GM23248 (cell line): ENCODE measurements at regions not wholly inside any gene's neighbourhood (a gene's known extent, or its start where the extent isn't known, plus 50 kb on each side); places are given as distances from the start of the nearest gene placed in this dataset.

Experiments used
- DNase-seq: peaks from one replicate; pipeline ENCODE4 v3.0.0-alpha.2; 2015
- H2AFZ ChIP-seq: fragments of 200-600 bp; sonication (generic); 2 replicates; pipeline ENCODE4 v1.6.1; 2016; ENCODE audit warnings: antibody characterized with exemption
- H3F3A ChIP-seq: fragments of 200-600 bp; sonication (generic); 2 replicates; pipeline ENCODE4 v1.6.1; 2016; ENCODE audit warnings: mild to moderate bottlenecking, antibody characterized with exemption, mixed run types; ENCODE audit not compliant: insufficient read depth
- H3K27ac ChIP-seq: fragments of 200-600 bp; sonication (generic); 2 replicates; pipeline ENCODE4 v1.5.1; 2016; ENCODE audit warnings: mild to moderate bottlenecking
- H3K27me3 ChIP-seq: fragments of 200-600 bp; sonication (generic); replicated peaks from 2 replicates; pipeline ENCODE4 v1.6.1; 2016; ENCODE audit warnings: mild to moderate bottlenecking; ENCODE audit not compliant: insufficient read depth
- H3K36me3 ChIP-seq: fragments of 200-600 bp; sonication (generic); 2 replicates; pipeline ENCODE4 v1.6.1; 2016; ENCODE audit warnings: low read depth, mild to moderate bottlenecking
- H3K4me1 ChIP-seq: fragments of 200-600 bp; sonication (generic); 2 replicates; pipeline ENCODE4 v1.6.1; 2016; ENCODE audit warnings: mild to moderate bottlenecking; ENCODE audit not compliant: insufficient read depth
- H3K4me2 ChIP-seq: fragments of 200-600 bp; sonication (generic); one replicate; pipeline ENCODE4 v1.6.1; 2016; ENCODE audit warnings: mild to moderate bottlenecking; ENCODE audit not compliant: unreplicated experiment
- H3K4me3 ChIP-seq: fragments of 200-600 bp; sonication (generic); 2 replicates; pipeline ENCODE4 v1.5.1; 2016; ENCODE audit warnings: mild to moderate bottlenecking
- H3K79me2 ChIP-seq: fragments of 200-600 bp; sonication (generic); 2 replicates; pipeline ENCODE4 v1.6.1; 2016; ENCODE audit warnings: mild to moderate bottlenecking; ENCODE audit not compliant: insufficient read depth
- H3K9ac ChIP-seq: fragments of 200-600 bp; sonication (generic); 2 replicates; pipeline ENCODE4 v1.6.1; 2016; ENCODE audit warnings: mild to moderate bottlenecking
- H3K9me2 ChIP-seq: fragments of 200-600 bp; sonication (generic); 2 replicates; pipeline ENCODE4 v1.6.1; 2016; ENCODE audit warnings: mixed run types, mild to moderate bottlenecking, moderate library complexity; ENCODE audit not compliant: insufficient read depth
- H3K9me3 ChIP-seq: fragments of 200-600 bp; sonication (generic); one replicate; pipeline ENCODE4 v1.6.1; 2017; ENCODE audit warnings: low read depth
- H4K20me1 ChIP-seq: fragments of 200-600 bp; sonication (generic); 2 replicates; pipeline ENCODE4 v1.6.0; 2016; ENCODE audit not compliant: insufficient read depth
- EZH2 ChIP-seq: fragments of 200-600 bp; sonication (generic); IDR thresholded peaks from 2 replicates; pipeline ENCODE4 v1.6.1; 2018; ENCODE audit warnings: antibody characterized with exemption, mild to moderate bottlenecking; ENCODE audit not compliant: insufficient read depth, poor library complexity, severe bottlenecking
- EZH2phosphoT487 ChIP-seq: fragments of 200-600 bp; sonication (generic); IDR thresholded peaks from 2 replicates; pipeline ENCODE4 v1.6.1; 2018; ENCODE audit warnings: antibody characterized with exemption, moderate library complexity, mild to moderate bottlenecking, low read depth; ENCODE audit not compliant: insufficient read depth
- WGBS, 2 experiments: methylation state at CpG; one replicate each; pipeline ENCODE4 v1.1.6; 2015 to 2017; ENCODE audit warnings: low lambda C conversion rate in 2 of 2, low coverage in 1 of 2; ENCODE audit errors: missing lambda C conversion rate in 2 of 2; 5-methylcytosine and 5-hydroxymethylcytosine counted together
- in situ Hi-C: fragments of 300-500 bp; cut with MboI; formaldehyde crosslinking; loops from 2 replicates; pipeline ENCODE4 v1.15.0; 2020

- 2 to 13% methylated on average over 3 of the region's 3 CpGs for WGBS, 2 experiments
- Histone ChIP-seq H3K4me3 (no peak overlapping the region), H3K9ac (no peak overlapping the region), H3K36me3 (no peaks in the 10 kb centered on the region), H3K4me1 (peaks cover 33% of the 10 kb centered on the region), H3F3A (peaks cover 16% of the 10 kb centered on the region; the same call in 1 of the 2 replicates), H3K9me2 (no peaks in the 10 kb centered on the region), H3K27ac (no peak overlapping the region), H3K9me3 (no peaks in the 10 kb centered on the region), H4K20me1 (no peaks in the 10 kb centered on the region), H2AFZ (no peak overlapping the region), H3K27me3 (no peaks in the 10 kb centered on the region), H3K4me2 (peak overlapping the region; percentile 38), H3K79me2 (no peaks in the 10 kb centered on the region)
- TF ChIP-seq EZH2 (no peak), EZH2phosphoT487 (no peak)
- in situ Hi-C loops: no loop called here
- peak; percentile 81 for DNase-seq
These were observed 541.0 kb upstream of the ZEB2 start for GRCh38 chr2:145060876-145061275.

DNA sequence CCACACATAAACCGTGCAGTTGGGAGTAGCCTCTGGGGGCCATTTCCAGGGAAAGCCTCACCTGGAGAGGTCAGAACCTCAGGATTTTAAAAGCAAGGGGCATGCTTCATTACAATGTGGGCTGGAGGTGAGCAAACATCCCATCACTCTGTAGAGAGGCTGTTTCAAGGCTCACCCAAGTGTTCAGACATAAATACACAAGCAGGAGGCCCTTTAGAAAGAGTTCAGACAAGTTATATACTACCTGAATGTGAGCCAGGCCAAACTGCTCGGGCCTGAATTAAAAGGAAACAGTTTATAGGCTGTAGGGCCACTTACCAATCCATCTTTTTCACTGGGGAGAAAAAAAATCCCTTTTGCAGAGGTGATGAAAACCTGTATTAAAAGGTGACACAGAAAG is 540.0 kb upstream of the ZEB2 start:
- peaks cover 16% of the 10 kb centered on the region; the same call in 1 of the 2 replicates for H3F3A ChIP-seq
- H3K36me3 ChIP-seq: no peaks in the 10 kb centered on the region
- no peak overlapping the region for H3K4me3 ChIP-seq
- H3K79me2 ChIP-seq: no peaks in the 10 kb centered on the region
- no peaks in the 10 kb centered on the region for H3K27me3 ChIP-seq
- H3K27ac ChIP-seq: no peak overlapping the region
- H3K9me2 ChIP-seq: no peaks in the 10 kb centered on the region
- in situ Hi-C loops: no loop called here
- WGBS, 2 experiments: 61 to 68% methylated on average over 2 of the region's 2 CpGs
- H3K4me1 ChIP-seq: peaks cover 24% of the 10 kb centered on the region
- no peaks in the 10 kb centered on the region for H3K9me3 ChIP-seq
- no peaks in the 10 kb centered on the region for H4K20me1 ChIP-seq
- no peak for TF ChIP-seq EZH2phosphoT487
- no peak for TF ChIP-seq EZH2
- H3K4me2 ChIP-seq: no peak overlapping the region
- no peak for DNase-seq
- no peak overlapping the region for H2AFZ ChIP-seq
- no peak overlapping the region for H3K9ac ChIP-seq

GRCh38 chr2:145059343-145059742 is 539.4 kb upstream of the ZEB2 start:
- H3K4me3 ChIP-seq: no peak overlapping the region
- H3K4me1 ChIP-seq: peaks cover 23% of the 10 kb centered on the region
- H4K20me1 ChIP-seq: no peaks in the 10 kb centered on the region
- no peak overlapping the region for H3K9ac ChIP-seq
- H3K79me2 ChIP-seq: no peaks in the 10 kb centered on the region
- H3F3A ChIP-seq: peaks cover 16% of the 10 kb centered on the region; the same call in 1 of the 2 replicates
- in situ Hi-C loops: no loop called here
- H3K27me3 ChIP-seq: no peaks in the 10 kb centered on the region
- 100% methylated on average over 1 of the region's 1 CpG for WGBS, 2 experiments
- no peak overlapping the region for H3K27ac ChIP-seq
- no peak overlapping the region for H2AFZ ChIP-seq
- DNase-seq: no peak
- H3K9me3 ChIP-seq: no peaks in the 10 kb centered on the region
- H3K4me2 ChIP-seq: no peak overlapping the region
- no peaks in the 10 kb centered on the region for H3K36me3 ChIP-seq
- no peak for TF ChIP-seq EZH2phosphoT487
- no peak for TF ChIP-seq EZH2
- H3K9me2 ChIP-seq: no peaks in the 10 kb centered on the region

DNA sequence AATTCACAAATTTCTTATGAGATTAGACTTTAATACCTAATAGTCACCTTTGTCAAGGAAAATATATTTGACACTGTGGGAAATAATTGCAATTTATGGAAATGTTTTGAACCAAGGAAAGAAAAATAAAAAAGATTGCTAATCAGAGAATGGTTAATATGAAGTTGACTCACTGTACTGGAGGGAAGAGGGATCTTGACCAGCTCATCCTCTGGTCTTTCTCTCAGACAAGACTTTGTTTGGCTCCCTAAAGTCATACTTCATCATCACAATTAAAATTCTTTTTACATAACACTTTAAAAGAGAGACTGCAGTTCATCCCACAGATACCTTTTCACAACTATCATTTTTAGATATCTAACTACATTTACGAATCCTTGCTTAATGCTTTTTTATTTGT is 538.5 kb upstream of the ZEB2 start:
- Histone ChIP-seq H3K4me2 (peak overlapping the region; percentile 18), H3K9ac (no peak overlapping the region), H4K20me1 (no peaks in the 10 kb centered on the region), H3K4me3 (no peak overlapping the region), H3K36me3 (no peaks in the 10 kb centered on the region), H3K27me3 (no peaks in the 10 kb centered on the region), H3K27ac (peak overlapping the region; percentile 28; the same call in 1 of the 2 replicates), H3K4me1 (peaks cover 23% of the 10 kb centered on the region), H2AFZ (peak overlapping the region; percentile 43; the same call in 1 of the 2 replicates), H3F3A (peaks cover 16% of the 10 kb centered on the region; the same call in 1 of the 2 replicates), H3K9me2 (no peaks in the 10 kb centered on the region), H3K79me2 (no peaks in the 10 kb centered on the region), H3K9me3 (no peaks in the 10 kb centered on the region)
- WGBS, 2 experiments: 8 to 21% methylated on average over 1 of the region's 1 CpG
- no peak for TF ChIP-seq EZH2phosphoT487
- TF ChIP-seq EZH2: no peak
- peak; percentile 61 for DNase-seq
- in situ Hi-C loops: no loop called here

DNA sequence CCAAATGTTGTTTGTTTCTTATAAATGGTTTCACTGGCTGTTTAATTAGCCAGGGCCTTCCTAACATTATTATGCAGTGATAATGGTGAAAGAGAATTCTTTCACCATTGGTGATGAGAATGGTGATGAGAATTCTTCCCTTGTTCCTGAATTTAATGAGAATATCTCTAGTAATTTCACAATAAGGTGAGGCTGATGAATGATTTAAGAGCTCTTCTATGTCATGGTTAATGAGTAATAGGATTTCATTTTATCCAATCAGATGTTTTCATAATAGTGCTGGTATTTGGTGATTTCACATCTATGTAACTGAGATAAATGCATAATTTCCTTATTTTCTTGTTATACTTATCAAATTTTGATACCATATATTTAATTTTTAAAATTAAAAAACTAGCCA is 535.7 kb upstream of the ZEB2 start:
- no peaks in the 10 kb centered on the region for H3K27me3 ChIP-seq
- in situ Hi-C loops: no loop called here
- no peak overlapping the region for H3K4me2 ChIP-seq
- H3K9ac ChIP-seq: no peak overlapping the region
- peaks cover 16% of the 10 kb centered on the region; the same call in 1 of the 2 replicates for H3F3A ChIP-seq
- no peaks in the 10 kb centered on the region for H3K9me2 ChIP-seq
- no peaks in the 10 kb centered on the region for H3K9me3 ChIP-seq
- peaks cover 21% of the 10 kb centered on the region for H3K4me1 ChIP-seq
- H3K36me3 ChIP-seq: no peaks in the 10 kb centered on the region
- no peak for TF ChIP-seq EZH2
- no peak for TF ChIP-seq EZH2phosphoT487
- no peak overlapping the region for H3K4me3 ChIP-seq
- no peaks in the 10 kb centered on the region for H4K20me1 ChIP-seq
- H3K79me2 ChIP-seq: no peaks in the 10 kb centered on the region
- DNase-seq: peak; percentile 14
- H3K27ac ChIP-seq: no peak overlapping the region
- no peak overlapping the region for H2AFZ ChIP-seq
